Neural progenitor cell (in vitro differentiated cells): ENCODE measurements at regions not wholly inside any gene's neighbourhood (a gene's known extent, or its start where the extent isn't known, plus 50 kb on each side); places are given as distances from the start of the nearest gene placed in this dataset.

Experiments used
- DNase-seq: peaks from one replicate; pipeline ENCODE4 v3.0.0-alpha.2; 2016; ENCODE audit warnings: low spot score
- H2AFZ ChIP-seq: fragments of 200-600 bp; sonication (generic); replicated peaks from 2 replicates; pipeline ENCODE4 v1.6.1; 2016; ENCODE audit warnings: antibody characterized with exemption
- H3F3A ChIP-seq: fragments of 200-600 bp; sonication (generic); 2 replicates; pipeline ENCODE4 v1.6.1; 2016; ENCODE audit warnings: antibody characterized with exemption, low read depth
- H3K27ac ChIP-seq: fragments of 200-600 bp; sonication (generic); 2 replicates; pipeline ENCODE4 v1.5.1; 2016; ENCODE audit warnings: mild to moderate bottlenecking
- H3K27me3 ChIP-seq: fragments of 200-600 bp; sonication (generic); 2 replicates; pipeline ENCODE4 v1.6.1; 2016; ENCODE audit warnings: mild to moderate bottlenecking, moderate library complexity
- H3K36me3 ChIP-seq: fragments of 200-600 bp; sonication (generic); 2 replicates; pipeline ENCODE4 v1.5.1; 2016
- H3K4me1 ChIP-seq: fragments of 200-600 bp; sonication (generic); 2 replicates; pipeline ENCODE4 v1.6.1; 2016; ENCODE audit warnings: mixed run types
- H3K4me2 ChIP-seq: fragments of 200-600 bp; sonication (generic); 2 replicates; pipeline ENCODE4 v1.6.1; 2016
- H3K4me3 ChIP-seq: fragments of 200-600 bp; sonication (generic); 2 replicates; pipeline ENCODE4 v1.5.1; 2016
- H3K79me2 ChIP-seq: fragments of 200-600 bp; sonication (generic); 2 replicates; pipeline ENCODE4 v1.6.1; 2016; ENCODE audit warnings: low read depth
- H3K9ac ChIP-seq: fragments of 200-600 bp; sonication (generic); 2 replicates; pipeline ENCODE4 v1.6.1; 2016
- H3K9me3 ChIP-seq: fragments of 200-600 bp; sonication (generic); 2 replicates; pipeline ENCODE4 v1.5.1; 2016; ENCODE audit warnings: low read depth
- H4K20me1 ChIP-seq: fragments of 200-600 bp; sonication (generic); 2 replicates; pipeline ENCODE4 v1.6.1; 2016; ENCODE audit warnings: low read depth
- H3K27ac Mint-ChIP-seq: 3 replicates; pipeline ENCODE4 v1.8.0; 2021; ENCODE audit warnings: mixed read lengths
- H3K27me3 Mint-ChIP-seq: 2 replicates; pipeline ENCODE4 v1.8.0; 2022; ENCODE audit warnings: low read depth, mild to moderate bottlenecking, inconsistent platforms, moderate library complexity, mixed read lengths; ENCODE audit not compliant: insufficient read depth
- H3K36me3 Mint-ChIP-seq: 3 replicates; pipeline ENCODE4 v1.8.0; 2021; ENCODE audit warnings: mixed read lengths
- H3K4me1 Mint-ChIP-seq: 3 replicates; pipeline ENCODE4 v1.8.0; 2021; ENCODE audit warnings: mixed read lengths
- H3K4me3 Mint-ChIP-seq: 3 replicates; pipeline ENCODE4 v1.8.0; 2021; ENCODE audit warnings: mild to moderate bottlenecking, moderate library complexity, mixed read lengths
- H3K9me3 Mint-ChIP-seq: 3 replicates; pipeline ENCODE4 v1.8.0; 2020; ENCODE audit warnings: mixed read lengths
- CTCF ChIP-seq: fragments of 200-600 bp; sonication (generic); IDR thresholded peaks from 2 replicates; pipeline ENCODE4 v1.5.1; 2017; ENCODE audit warnings: antibody characterized with exemption, mild to moderate bottlenecking
- EZH2 ChIP-seq: fragments of 200-600 bp; sonication (generic); IDR thresholded peaks from 2 replicates; pipeline ENCODE4 v1.6.1; 2017; ENCODE audit warnings: antibody characterized with exemption, mild to moderate bottlenecking, moderate library complexity
- EZH2phosphoT487 ChIP-seq: fragments of 200-600 bp; sonication (generic); IDR thresholded peaks from 2 replicates; pipeline ENCODE4 v1.6.1; 2017; ENCODE audit warnings: antibody characterized with exemption

- Histone ChIP-seq H4K20me1 (no peaks in the 10 kb centered on the region), H2AFZ (no peak overlapping the region), H3K27me3 (peaks cover 52% of the 10 kb centered on the region), H3K9me3 (no peaks in the 10 kb centered on the region), H3K4me1 (peaks cover 9% of the 10 kb centered on the region), H3K79me2 (no peaks in the 10 kb centered on the region), H3K36me3 (no peaks in the 10 kb centered on the region), H3F3A (peaks cover 19% of the 10 kb centered on the region), H3K4me3 (no peak overlapping the region), H3K9ac (no peak overlapping the region), H3K27ac (no peak overlapping the region), H3K4me2 (no peak overlapping the region)
- Mint-ChIP-seq H3K27me3 (peaks cover 16% of the 10 kb centered on the region), H3K4me3 (no peak overlapping the region), H3K9me3 (no peaks in the 10 kb centered on the region), H3K36me3 (no peaks in the 10 kb centered on the region), H3K27ac (no peak overlapping the region), H3K4me1 (peaks cover 20% of the 10 kb centered on the region)
- TF ChIP-seq CTCF (no peak), EZH2 (no peak), EZH2phosphoT487 (no peak)
- DNase-seq: no peak
These were observed 56.5 kb upstream of the KDM7A start for GRCh38 chr7:140232957-140233917.

GRCh38 chr7:140231771-140232491, 55.1 kb upstream of the KDM7A start:
- H3K36me3 Mint-ChIP-seq: no peaks in the 10 kb centered on the region
- H3K4me2 ChIP-seq: peak overlapping the region; percentile 99
- peaks cover 9% of the 10 kb centered on the region for H3K4me1 ChIP-seq
- no peaks in the 10 kb centered on the region for H3K9me3 ChIP-seq
- H3K36me3 ChIP-seq: no peaks in the 10 kb centered on the region
- TF ChIP-seq EZH2phosphoT487: no peak
- TF ChIP-seq EZH2: no peak
- no peak for TF ChIP-seq CTCF
- H3K79me2 ChIP-seq: no peaks in the 10 kb centered on the region
- H3K4me1 Mint-ChIP-seq: peaks cover 20% of the 10 kb centered on the region
- H2AFZ ChIP-seq: peak overlapping the region; percentile 90
- H3K9ac ChIP-seq: no peak overlapping the region
- peaks cover 19% of the 10 kb centered on the region for H3K27me3 Mint-ChIP-seq
- peaks cover 19% of the 10 kb centered on the region for H3F3A ChIP-seq
- peak overlapping the region; percentile 75 for H3K4me3 ChIP-seq
- no peak overlapping the region for H3K27ac ChIP-seq
- H3K27me3 ChIP-seq: peaks cover 61% of the 10 kb centered on the region
- H3K4me3 Mint-ChIP-seq: peak overlapping the region; percentile 92
- no peak overlapping the region for H3K27ac Mint-ChIP-seq
- H3K9me3 Mint-ChIP-seq: no peaks in the 10 kb centered on the region
- DNase-seq: no peak
- H4K20me1 ChIP-seq: no peaks in the 10 kb centered on the region

GRCh38 chr7:140230861-140231770, 54.3 kb upstream of the KDM7A start:
- Histone ChIP-seq H3K4me1 (peaks cover 9% of the 10 kb centered on the region), H3K79me2 (no peaks in the 10 kb centered on the region), H2AFZ (peak overlapping the region; percentile 90), H3K9me3 (no peaks in the 10 kb centered on the region), H3K27ac (no peak overlapping the region), H3K4me2 (peak overlapping the region; percentile 99), H3F3A (peaks cover 19% of the 10 kb centered on the region), H3K36me3 (no peaks in the 10 kb centered on the region), H3K27me3 (peaks cover 61% of the 10 kb centered on the region), H4K20me1 (no peaks in the 10 kb centered on the region), H3K9ac (no peak overlapping the region), H3K4me3 (peak overlapping the region; percentile 75)
- peak overlapping the region; percentile 92 for H3K4me3 Mint-ChIP-seq
- H3K27ac Mint-ChIP-seq: no peak overlapping the region
- peaks cover 20% of the 10 kb centered on the region for H3K4me1 Mint-ChIP-seq
- H3K36me3 Mint-ChIP-seq: no peaks in the 10 kb centered on the region
- H3K27me3 Mint-ChIP-seq: peaks cover 22% of the 10 kb centered on the region
- DNase-seq: peak; percentile 87
- no peak for TF ChIP-seq CTCF
- peak; percentile 67 for TF ChIP-seq EZH2
- TF ChIP-seq EZH2phosphoT487: no peak
- no peaks in the 10 kb centered on the region for H3K9me3 Mint-ChIP-seq
